ENCODE measurements at regions not wholly inside any gene's neighbourhood (a gene's known extent, or its start where the extent isn't known, plus 50 kb on each side); places are given as distances from the start of the nearest gene placed in this dataset.

GRCh38 chrX:39301036-39301435, 499.8 kb downstream of the MID1IP1 start:
- TF ChIP-seq CTCF (IDR thresholded peaks at IDR 0.05; ENCODE audit: insufficient read depth, low read length, poor library complexity, severe bottlenecking) (no peak), EZH2phosphoT487 (conservative IDR thresholded peaks at IDR 0.05; ENCODE audit: low read length) (no peak)
